ENCODE measurements at regions not wholly inside any gene's neighbourhood (a gene's known extent, or its start where the extent isn't known, plus 50 kb on each side); places are given as distances from the start of the nearest gene placed in this dataset.

DNA sequence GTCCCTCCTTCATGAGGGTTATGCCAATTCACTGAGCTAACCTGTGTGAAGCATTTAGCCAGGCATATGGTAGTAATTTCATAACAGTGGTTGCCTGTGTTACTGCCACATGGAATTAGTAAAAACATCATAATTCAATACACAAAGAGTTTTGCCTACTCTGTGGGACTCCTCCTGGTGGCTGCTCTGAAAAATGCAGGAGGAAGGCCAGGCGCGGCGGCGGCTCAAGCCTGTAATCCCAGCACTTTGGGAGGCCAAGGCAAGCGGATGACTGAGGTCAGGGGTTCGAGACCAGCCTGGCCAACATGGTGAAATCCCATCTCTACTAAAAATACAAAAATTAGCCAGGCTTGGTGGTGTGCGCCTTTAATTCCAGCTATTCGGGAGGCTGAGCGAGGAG lies 547.3 kb downstream of the CDK5RAP2 start:
- TF ChIP-seq, protein P1, sequence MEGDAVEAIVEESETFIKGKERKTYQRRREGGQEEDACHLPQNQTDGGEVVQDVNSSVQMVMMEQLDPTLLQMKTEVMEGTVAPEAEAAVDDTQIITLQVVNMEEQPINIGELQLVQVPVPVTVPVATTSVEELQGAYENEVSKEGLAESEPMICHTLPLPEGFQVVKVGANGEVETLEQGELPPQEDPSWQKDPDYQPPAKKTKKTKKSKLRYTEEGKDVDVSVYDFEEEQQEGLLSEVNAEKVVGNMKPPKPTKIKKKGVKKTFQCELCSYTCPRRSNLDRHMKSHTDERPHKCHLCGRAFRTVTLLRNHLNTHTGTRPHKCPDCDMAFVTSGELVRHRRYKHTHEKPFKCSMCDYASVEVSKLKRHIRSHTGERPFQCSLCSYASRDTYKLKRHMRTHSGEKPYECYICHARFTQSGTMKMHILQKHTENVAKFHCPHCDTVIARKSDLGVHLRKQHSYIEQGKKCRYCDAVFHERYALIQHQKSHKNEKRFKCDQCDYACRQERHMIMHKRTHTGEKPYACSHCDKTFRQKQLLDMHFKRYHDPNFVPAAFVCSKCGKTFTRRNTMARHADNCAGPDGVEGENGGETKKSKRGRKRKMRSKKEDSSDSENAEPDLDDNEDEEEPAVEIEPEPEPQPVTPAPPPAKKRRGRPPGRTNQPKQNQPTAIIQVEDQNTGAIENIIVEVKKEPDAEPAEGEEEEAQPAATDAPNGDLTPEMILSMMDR (IDR thresholded peaks at IDR 0.05; ENCODE audit: low read depth, low read length, poor library complexity, severe bottlenecking): peak; percentile 53
- TF ChIP-seq EZH2phosphoT487 (IDR thresholded peaks at IDR 0.05; ENCODE audit: borderline replicate concordance, low read length): no peak

Measured in DOHH2 (cell line).